Osteocyte (in vitro differentiated cells): ENCODE measurements at regions not wholly inside any gene's neighbourhood (a gene's known extent, or its start where the extent isn't known, plus 50 kb on each side); places are given as distances from the start of the nearest gene placed in this dataset.

Experiments used
- DNase-seq: peaks from one replicate; pipeline ENCODE4 v3.0.0; 2021; ENCODE audit warnings: mixed read lengths; ENCODE audit not compliant: unreplicated experiment; ENCODE audit errors: extremely low spot score
- H3K27ac Mint-ChIP-seq: one replicate; pipeline ENCODE4 v1.8.0; 2021; ENCODE audit warnings: mild to moderate bottlenecking, mixed read lengths; ENCODE audit not compliant: unreplicated experiment
- H3K27me3 Mint-ChIP-seq: one replicate; pipeline ENCODE4 v1.8.0; 2021; ENCODE audit warnings: mixed read lengths; ENCODE audit not compliant: unreplicated experiment
- H3K36me3 Mint-ChIP-seq: one replicate; pipeline ENCODE4 v1.8.0; 2021; ENCODE audit warnings: mixed read lengths; ENCODE audit not compliant: unreplicated experiment
- H3K4me1 Mint-ChIP-seq: one replicate; pipeline ENCODE4 v1.8.0; 2021; ENCODE audit warnings: mixed read lengths; ENCODE audit not compliant: unreplicated experiment
- H3K4me3 Mint-ChIP-seq: one replicate; pipeline ENCODE4 v1.8.0; 2021; ENCODE audit warnings: mild to moderate bottlenecking, moderate library complexity, mixed read lengths; ENCODE audit not compliant: unreplicated experiment
- H3K9me3 Mint-ChIP-seq: one replicate; pipeline ENCODE4 v1.8.0; 2021; ENCODE audit warnings: mixed read lengths; ENCODE audit not compliant: unreplicated experiment
- CTCF ChIP-seq: fragments of 200-600 bp; sonication (generic); IDR thresholded peaks from 2 replicates; pipeline ENCODE4 v1.5.0; 2021; ENCODE audit warnings: antibody characterized with exemption, mild to moderate bottlenecking, moderate library complexity

GRCh38 chr4:145381163-145381562 is 100.5 kb upstream of the SMAD1 start:
- Mint-ChIP-seq H3K27me3 (peaks cover 26% of the 10 kb centered on the region), H3K9me3 (peaks cover 5% of the 10 kb centered on the region), H3K4me3 (no peak overlapping the region), H3K36me3 (no peaks in the 10 kb centered on the region), H3K4me1 (no peaks in the 10 kb centered on the region), H3K27ac (no peak overlapping the region)
- TF ChIP-seq CTCF, result no peak
- DNase-seq, result no peak

GRCh38 chr4:145380123-145380522 is 101.5 kb upstream of the SMAD1 start:
- no peak overlapping the region for H3K4me3 Mint-ChIP-seq
- no peak for TF ChIP-seq CTCF
- H3K27ac Mint-ChIP-seq, result no peak overlapping the region
- no peaks in the 10 kb centered on the region for H3K36me3 Mint-ChIP-seq
- H3K9me3 Mint-ChIP-seq, result peaks cover 5% of the 10 kb centered on the region
- peaks cover 22% of the 10 kb centered on the region for H3K27me3 Mint-ChIP-seq
- H3K4me1 Mint-ChIP-seq, result no peaks in the 10 kb centered on the region
- no peak for DNase-seq

GRCh38 chr4:145375416-145375815 is 106.2 kb upstream of the SMAD1 start:
- Mint-ChIP-seq H3K4me1 (no peaks in the 10 kb centered on the region), H3K27ac (no peak overlapping the region), H3K4me3 (no peak overlapping the region), H3K27me3 (peaks cover 7% of the 10 kb centered on the region), H3K9me3 (no peaks in the 10 kb centered on the region), H3K36me3 (no peaks in the 10 kb centered on the region)
- no peak for TF ChIP-seq CTCF
- DNase-seq, result no peak

GRCh38 chr4:145352438-145353145 is 129.1 kb upstream of the SMAD1 start:
- no peak for TF ChIP-seq CTCF
- H3K4me1 Mint-ChIP-seq, result peaks cover 4% of the 10 kb centered on the region
- H3K4me3 Mint-ChIP-seq, result no peak overlapping the region
- no peak overlapping the region for H3K27ac Mint-ChIP-seq
- H3K36me3 Mint-ChIP-seq, result no peaks in the 10 kb centered on the region
- peaks cover 17% of the 10 kb centered on the region for H3K27me3 Mint-ChIP-seq
- no peaks in the 10 kb centered on the region for H3K9me3 Mint-ChIP-seq
- DNase-seq, result no peak

GRCh38 chr4:145351922-145352321 is 129.7 kb upstream of the SMAD1 start:
- DNase-seq, result no peak
- H3K4me3 Mint-ChIP-seq, result no peak overlapping the region
- no peaks in the 10 kb centered on the region for H3K36me3 Mint-ChIP-seq
- peaks cover 9% of the 10 kb centered on the region for H3K4me1 Mint-ChIP-seq
- H3K27me3 Mint-ChIP-seq, result peaks cover 16% of the 10 kb centered on the region
- no peak overlapping the region for H3K27ac Mint-ChIP-seq
- H3K9me3 Mint-ChIP-seq, result no peaks in the 10 kb centered on the region
- TF ChIP-seq CTCF, result no peak
